Stimulated activated CD4-positive, alpha-beta T cell treated with anti-CD3 and anti-CD28 coated beads, Interleukin-15, amount 100 ng/mL, for 24 hours (primary cell): ENCODE measurements at regions not wholly inside any gene's neighbourhood (a gene's known extent, or its start where the extent isn't known, plus 50 kb on each side); places are given as distances from the start of the nearest gene placed in this dataset.
"Not testable (repeated sequence)": the region's sequence is repeated elsewhere in the genome, so short reads cannot be mapped to it uniquely, and the experiment has no call there.

ENCODE experiments used
- DNase-seq: peaks from one replicate; pipeline ENCODE4 v3.0.0-alpha.2; 2020

DNA sequence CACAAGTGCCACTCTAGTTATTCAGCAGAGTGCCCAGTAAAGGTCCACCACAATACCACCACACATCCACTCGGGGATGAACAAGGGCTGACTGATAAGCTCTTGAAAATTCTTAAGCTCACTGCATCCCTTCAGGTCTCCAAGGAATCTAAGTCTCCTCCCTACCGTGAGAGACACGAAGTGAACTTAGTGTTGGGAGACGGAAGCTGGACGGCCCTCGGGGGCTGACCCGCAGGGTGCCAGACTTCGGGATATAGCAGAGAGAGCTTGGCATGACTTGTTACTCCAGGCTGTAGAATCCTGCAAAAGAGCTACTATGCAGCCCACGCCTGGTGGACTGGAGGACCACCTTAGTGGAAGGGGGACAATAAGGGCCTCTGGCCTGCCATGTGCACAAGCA lies 75.1 kb downstream of the LYZL1 start:
- DNase-seq, result not testable (repeated sequence)

DNA sequence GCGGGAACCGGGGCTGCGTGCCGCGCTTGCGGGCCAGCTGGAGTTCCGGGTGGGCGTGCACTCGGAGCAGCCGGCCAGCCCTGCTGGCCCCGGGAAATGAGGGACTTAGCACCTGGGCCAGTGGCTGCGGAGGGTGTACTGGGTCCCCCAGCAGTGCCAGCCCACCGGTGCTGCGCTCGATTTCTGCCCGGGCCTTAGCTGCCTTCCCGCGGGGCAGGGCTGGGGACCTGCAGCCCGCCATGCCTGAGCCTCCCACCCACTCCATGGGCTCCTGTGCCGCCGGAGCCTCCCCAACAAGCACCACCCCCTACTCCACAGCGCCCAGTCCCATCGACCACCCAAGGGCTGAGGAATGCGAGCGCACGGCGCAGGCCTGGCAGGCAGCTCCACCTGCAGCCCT lies 77.3 kb downstream of the LYZL1 start:
- not testable (repeated sequence) for DNase-seq

DNA sequence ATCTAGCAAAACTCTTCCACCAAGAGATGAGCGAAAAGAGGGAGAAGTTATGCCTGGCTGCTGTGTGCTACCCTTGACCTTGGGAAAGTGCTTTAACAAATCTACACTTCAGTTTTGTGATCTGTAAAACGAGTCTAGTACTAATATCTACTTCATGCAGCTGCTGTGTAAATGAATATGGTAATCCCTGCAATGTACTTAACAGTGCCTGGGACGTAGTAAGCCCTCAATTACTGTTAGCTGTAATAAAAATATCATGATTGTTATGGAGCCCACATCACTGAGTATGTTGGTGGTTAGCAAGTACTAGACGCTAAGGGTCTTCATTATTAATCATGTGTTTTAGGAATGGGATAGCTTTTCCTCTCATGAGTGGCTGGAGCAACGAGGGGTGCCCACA lies 80.5 kb downstream of the LYZL1 start:
- DNase-seq, result no peak

DNA sequence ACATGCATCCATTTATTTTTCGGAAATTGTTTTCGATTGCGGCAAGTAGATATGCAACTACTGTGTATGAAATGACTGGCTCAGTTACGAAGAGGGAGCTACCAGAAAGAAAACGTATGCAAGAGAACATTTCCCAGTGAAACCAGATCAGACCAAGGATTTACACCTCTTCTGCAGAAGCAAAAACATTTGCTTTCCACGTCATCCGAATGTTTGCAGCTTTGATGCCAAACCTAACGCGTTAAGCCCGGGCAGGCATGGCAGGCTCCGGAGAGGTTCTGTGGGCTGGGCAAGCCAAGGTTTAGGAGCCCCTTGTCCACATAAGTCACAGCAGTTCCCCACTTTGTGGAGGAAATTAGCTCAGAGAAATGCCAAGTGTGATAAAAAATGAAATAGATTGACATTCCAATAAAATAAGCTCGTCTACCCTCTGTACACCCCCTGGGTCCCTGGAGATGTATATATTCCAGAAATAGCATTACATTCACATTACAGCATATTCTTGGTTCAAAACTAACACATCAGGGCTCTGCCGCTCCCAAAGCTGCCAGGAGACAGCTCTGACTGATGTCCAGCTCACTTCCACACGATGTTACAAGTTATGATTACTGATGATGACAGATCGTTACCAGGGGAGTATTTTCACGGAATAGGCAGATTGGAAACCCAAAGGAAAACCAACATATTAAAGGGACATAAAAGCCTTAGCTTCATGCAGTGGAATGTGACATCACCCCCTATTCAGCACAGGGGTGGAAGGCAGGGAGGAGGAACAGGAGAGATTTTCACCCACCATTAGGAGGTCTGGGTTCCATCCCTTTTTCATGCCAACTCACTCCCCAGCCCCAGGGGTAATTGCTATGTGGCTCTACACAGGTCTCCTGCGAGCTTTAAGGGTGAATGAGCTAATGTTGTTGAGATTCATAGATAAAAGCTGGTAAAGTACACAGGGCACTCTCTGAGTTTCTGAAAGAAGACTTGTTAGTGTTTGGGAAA lies 81.5 kb downstream of the LYZL1 start:
- no peak for DNase-seq

DNA sequence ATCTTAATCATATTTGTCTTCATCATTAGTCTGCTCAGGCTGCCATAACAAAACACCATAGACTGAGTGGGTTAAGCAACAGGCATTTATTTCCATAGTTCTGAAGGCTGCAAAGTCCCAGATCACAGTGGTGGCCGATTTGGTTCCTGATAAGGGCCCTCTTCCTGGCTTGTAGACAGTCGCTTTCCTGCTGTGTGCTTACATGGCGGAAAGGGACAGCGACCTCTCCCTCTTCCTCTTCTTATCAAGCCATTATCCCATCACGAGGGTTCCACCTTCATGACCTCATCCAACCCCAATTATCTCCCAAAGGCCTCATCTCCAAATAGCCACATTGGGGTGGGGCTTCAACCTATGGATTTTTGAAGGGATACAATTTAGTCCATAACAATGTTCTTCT lies 84.0 kb downstream of the LYZL1 start:
- DNase-seq, result no peak

DNA sequence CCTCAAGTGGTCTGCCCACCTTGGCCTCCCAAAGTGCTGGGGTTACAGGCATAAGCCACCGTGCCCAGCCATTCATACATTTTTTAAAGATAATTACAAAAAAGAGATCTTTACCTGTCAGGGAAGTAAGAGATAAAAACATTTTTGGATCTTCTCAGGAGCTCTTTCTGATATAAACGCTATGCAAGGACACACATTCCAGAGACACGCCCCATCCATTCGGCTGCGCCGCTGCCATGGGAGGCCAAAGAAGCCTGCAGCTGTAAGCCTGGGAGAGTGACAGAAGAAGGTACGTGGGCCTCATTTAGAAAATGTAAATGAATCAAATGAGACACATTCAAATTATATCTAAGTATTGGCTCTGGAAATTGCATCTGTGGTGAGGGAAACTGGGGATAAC lies 85.3 kb downstream of the LYZL1 start:
- DNase-seq, result no peak

DNA sequence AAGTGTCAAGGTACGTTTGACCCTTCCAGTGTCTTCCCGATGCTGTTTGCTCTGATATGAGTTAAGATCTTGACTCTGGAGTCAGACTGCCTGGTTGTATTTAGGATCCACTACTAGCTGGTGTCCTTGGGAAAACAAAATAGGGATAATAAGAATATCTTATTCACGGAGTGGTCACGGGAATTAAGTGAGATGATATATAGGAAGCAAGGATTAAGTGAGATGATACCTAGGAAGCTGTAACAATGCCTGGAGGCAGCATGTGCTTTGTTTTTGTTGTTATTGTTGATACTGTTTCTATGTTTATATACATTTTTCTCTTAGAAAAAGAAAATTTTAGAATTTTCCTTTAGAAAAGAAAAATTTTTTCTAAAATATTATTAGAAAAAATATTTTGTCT lies 87.0 kb downstream of the LYZL1 start:
- DNase-seq, result no peak

DNA sequence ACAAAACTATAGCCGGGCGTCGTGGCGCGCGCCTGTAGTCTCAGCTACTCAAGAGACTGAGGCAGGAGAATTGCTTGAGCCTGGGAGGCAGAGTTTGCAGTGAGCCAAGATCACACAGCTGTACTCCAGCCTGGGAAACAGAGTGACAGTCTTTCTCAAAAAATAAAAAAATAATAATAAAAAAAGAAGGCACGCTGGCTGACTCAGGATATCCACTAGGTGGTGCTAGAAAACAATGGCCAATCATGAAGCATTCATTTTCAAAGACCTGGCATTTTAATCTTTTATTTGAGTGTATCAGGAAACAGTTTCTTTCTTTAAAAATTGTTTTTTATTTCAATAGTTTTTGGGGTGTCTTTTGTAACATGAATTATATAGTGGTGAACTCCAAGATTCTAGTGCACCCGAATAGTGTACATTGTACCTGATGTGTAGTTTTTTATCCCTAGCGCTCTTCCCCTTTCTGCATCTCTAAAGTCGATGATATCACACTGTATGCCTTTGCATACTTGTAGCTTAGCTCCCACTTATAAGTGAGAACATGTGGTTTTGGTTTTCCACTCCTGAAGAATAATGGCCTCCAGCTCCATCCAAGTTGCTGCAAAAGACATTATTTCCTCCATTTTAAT lies 88.6 kb downstream of the LYZL1 start:
- DNase-seq, result no peak

DNA sequence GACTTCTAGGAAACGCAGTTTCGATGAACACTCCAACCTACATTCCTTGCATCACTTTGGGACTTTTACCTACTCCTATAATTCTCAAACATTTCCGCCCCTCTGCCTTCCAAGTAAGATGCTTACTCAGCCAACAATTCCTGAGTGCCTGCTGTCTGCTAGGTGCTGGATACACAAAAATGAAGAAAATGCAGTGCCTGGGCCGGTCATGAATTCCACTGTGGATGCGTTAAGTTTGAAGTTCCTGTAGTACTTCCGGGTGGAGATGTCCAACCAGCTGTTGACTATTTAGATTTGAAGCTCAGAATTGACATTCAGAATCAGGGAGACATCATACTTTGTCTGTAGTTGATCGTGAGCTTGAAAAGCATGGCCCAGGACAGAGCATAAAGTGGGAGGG lies 89.2 kb downstream of the LYZL1 start:
- no peak for DNase-seq

DNA sequence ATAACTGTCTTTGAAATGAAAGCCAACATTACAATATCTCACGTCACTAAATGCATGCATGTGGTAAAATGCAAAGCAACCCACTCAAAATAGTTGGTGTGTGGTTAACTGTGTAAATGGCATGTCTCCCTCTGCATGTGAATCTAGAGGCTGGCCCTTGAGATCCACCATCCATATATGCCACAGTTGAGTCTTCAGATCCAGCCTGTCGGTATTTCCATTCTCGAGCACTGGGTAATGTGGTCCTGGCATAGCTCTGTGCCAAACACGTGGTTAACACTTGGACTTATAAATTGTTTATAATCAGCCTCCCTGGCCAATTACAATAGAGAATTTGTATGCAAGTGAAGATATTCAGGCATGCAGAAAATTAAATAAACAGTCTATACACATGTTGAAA lies 90.3 kb downstream of the LYZL1 start:
- DNase-seq, result no peak

DNA sequence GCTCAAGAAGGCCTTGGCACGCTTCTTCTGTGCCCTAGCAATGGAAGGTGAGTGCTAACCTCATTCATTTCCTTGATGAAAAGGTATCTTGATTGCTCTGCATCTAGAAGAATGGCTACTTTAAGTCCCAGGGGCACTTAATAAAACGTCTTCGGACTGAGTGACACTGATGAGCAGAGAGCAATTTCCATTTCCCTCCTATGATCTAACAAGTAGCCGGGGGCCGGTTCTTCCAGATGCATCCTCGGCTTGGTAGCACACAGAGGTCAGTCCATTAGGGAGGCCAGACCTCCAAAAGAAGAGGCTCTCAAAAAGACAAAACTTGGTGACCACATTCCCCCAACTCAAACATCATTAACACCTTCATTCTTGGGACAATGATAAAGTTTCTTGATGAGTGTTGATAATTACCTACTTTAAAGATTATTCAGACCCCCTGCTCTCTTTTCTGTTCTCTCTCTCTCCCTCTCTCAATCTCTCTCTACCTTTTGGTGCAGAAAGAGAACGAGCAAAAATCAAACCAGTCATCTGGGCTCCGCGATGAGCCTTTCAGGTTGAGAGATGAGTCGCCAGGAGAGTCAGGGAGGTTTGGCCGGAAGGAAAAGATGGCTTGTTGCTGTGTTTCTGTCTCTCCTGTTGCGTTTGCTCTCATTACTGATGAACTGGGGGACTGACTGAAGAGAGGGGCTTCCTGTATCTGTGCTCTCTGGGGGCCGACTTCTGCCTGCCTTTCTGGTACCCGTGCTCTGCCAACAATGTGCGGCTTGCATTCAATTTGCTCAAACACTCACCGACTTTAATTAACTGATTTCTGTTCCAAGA lies 91.1 kb downstream of the LYZL1 start:
- DNase-seq, result not testable (repeated sequence)

DNA sequence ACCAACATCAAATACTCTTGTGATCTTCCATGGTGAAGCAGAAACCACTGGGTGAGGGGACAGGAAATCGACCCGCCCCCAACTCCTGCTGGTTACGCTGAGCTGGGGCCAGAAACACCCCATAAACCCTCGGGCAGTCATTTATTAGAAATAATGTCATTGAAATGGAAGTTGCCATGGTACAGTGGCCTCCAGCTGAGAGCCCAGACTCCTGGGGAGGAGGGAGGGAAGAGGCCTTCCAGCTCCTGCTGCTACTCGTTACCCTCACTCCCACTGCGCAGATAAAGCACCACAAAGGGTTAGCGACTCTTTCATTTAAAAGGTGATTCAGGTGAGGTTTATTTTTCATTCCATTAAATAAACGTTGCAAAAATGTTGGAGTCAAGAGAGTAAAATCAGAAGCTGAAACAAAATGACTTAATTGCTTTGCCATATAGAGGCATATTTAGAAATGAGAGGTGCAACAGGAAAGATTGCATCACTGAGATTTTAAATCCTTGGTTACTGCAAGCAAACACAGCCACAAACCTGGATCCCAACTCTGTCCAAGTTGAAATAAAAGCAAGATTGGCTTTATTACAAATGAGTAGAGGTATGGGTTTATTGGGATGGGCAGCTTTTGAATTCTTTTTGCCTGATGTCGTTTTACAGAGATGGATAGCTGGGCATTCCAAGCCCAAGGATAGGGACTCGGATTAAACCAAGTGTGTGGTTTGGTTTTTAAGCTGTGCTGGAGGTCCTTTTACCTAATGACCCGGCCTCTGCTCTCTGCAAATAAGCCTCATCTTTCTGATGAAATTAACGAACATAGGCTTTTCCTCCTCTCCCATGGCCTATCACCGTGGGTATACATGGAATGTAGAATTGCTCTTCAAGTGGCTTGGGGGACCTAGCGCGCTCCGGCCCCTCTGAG lies 92.0 kb downstream of the LYZL1 start:
- not testable (repeated sequence) for DNase-seq

DNA sequence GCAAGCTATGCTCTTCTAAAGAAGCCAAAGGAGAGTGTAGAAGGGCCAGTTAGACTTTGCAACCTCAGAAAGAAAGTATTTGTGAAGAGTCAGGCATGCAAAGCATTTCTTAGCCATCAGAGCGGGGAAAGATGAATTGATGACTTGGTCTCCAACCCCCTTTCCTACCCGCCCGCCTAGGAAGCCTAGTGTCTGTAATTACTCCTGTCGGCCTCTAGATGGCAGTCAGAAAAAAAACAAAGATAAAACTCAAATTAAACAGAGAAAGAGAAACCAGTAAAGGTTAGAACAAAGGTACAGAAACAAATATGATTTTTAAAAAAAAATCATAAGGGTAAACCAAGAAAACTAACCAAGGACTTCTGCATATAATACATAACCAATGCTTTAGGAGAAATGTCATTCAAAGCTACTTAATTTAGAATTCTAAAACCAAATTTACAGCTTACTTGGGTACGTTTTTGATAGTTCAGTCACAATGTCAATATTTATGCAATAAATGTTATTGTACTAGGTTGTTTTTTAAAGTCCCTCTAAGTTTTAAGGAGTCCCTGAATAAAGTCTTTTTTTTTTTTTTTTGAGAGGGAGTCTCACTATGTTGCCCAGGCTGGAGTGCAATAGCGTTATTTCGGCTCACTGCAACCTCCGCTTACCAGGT lies 97.6 kb downstream of the LYZL1 start:
- DNase-seq, result peak; percentile 16

DNA sequence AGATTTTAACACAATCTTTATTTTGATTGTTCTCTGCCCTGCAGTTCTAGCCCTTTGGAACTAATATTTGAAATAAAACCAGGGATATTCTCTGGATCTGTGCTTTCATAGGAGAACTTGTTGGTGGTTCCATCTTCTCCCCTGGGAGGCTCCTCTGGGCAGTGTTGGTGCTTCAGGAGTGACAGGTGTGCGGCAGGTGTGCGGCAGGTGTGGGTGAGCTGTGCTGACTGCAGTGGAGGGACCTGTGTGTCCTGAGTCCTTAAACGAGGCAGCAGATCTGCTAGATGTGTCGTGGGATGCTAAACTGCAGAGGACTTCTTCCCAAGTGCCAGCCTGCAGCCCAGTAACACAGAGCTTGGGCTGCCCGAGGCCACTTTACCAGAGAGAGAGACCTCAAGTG lies 98.4 kb downstream of the LYZL1 start:
- no peak for DNase-seq

DNA sequence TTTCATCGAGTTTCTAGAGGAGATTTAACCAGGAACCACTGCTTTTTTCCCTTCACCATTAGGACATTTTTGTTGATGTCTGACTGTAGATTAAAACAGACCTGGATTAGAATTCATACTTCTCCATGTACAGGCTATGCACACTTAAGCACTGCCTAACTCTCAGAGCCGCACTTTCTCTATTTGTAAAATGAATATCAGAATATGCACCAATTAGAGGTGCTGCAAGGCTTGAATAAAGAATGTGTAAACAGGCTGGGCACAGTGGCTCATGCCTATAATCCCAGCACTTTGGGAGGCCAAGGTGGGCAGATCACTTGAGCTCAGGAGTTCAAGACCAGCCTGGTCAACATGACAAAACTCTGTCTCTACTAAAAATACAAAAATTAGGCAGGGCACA lies 99.2 kb downstream of the LYZL1 start:
- DNase-seq, result not testable (repeated sequence)

DNA sequence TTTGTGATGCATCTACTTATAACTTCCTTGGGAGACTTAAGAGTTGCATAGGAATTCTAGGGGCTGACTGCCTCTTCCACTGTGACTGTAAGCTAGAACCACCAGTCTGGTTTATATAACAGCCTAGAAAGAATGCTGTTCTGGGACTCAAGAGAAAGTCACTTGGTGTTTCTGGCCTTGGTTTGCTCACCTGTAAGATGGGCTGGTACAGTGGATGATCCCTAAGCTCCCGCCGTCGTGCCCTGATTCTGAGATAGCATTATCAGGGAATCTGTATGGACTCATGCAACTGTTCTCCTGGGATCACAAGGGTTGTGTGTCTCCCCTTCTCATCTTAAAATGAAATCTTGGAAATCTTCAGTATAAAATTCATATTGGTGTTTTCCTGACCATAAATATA lies 100.6 kb downstream of the LYZL1 start:
- DNase-seq, result no peak

DNA sequence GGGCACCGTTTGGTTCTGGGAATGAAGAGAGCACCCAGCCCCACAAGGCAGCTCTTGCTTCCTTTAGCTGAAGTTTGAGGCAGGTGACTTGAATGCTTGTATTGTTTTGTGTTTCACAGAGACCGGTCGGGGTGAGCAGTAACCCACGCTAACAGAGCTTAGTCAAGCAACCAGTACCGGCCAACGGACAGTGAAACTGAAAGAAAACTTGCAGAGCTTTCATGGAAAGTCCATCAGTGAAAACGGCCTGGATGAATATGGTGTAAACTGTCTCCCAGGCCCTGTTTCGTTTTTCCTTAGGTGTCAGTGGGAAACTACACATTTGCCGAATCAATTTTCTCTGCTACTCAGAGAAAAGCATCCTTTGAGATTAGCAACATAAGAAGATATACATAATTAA lies 101.1 kb downstream of the LYZL1 start:
- no peak for DNase-seq

DNA sequence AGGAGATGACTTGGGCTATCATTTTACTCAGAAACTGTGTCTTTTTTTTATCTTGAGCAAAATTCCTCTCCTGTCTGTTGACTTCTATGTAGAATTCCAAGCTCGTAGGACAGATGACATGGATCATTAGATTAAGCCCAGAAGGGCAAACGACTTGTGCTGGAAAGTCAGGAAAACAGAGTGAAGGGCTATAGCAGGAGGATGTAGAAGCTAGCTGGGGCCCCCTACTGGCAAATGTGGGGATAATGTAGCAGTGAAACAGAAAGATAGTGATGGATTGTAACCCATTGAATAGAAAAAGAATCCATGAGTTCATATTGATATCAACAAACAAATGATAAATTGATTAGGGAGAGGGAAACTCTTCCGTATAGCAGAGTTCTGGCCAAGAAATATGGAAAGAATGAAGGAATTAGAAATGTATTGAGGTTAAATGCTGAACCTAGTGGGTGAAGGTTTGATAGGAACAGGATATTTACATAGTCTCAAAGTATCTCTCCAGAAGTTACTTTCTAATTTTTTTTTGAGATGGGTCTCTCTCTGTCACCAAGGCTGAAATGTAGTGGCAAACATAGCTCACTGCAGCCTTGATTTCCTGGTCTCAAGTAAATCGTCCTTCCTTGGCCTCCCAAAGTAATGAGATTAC lies 103.6 kb downstream of the LYZL1 start:
- peak; percentile 56 for DNase-seq

DNA sequence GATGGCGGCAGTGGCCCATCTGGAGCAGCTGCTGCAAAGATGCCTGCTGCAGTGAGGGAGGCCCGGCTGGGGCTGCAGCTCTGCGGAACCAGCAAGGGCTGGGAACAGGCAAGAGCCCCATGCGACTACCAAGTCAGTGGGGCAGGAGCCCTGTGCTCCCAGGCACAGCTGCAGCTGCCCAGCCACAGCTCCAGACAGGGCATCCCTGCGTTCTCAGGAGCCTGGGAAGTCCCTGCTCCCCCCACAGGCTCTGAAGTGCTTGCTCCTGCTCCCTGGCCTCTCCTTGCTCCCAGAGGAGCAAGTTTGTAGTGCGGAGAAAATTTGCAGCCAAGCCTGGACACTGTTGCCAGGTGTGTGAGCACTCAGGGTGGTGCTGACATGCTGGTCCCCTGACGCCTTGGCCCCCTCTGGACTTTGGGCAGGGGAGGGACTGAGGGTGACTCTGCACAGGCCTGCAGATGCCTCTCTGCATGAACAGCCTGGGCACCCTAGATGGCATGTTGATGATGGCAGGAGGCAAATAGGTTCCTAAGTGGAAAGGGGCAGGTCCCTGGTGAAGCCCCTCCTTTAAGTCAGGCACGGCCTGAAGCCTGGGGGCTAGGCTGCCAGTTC lies 105.6 kb downstream of the LYZL1 start:
- DNase-seq, result no peak

DNA sequence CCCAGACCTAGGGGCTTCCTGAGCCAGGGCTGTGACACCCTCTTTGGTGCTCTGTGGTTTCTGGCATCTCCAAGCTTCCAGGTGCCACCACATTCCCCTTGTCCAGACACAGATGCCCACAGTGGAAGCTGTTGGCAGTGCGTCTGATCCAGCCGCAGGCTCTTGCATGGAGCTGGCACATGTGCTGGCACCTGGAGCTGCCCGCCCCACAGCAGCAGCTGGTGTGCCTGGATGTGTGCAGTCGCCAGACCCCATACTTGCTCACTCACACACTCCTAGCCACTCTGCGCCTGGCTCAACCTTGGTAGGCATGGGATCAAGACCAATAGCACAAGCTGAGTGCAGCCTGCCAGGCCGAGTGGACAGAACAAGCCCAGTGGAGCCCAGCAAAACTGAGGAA lies 106.5 kb downstream of the LYZL1 start:
- DNase-seq, result no peak

DNA sequence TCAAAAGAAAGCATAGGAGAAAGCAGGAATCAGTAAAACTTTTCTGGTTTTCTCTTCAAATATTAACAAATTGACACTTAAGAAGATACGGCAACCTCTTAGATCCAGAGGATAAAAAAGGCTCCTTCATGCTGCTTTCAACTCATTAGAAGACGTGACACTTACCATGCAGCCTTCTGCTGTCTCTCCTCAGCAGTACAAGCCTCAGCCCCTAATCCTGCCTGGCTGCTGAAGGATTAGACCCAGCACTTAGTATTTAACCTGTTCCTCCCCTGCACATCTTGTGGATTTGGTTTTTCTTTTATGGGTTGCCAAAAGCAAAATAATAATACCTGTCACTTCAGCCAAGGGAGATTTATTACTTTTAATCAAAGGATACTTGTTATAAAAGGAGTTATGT lies 108.4 kb downstream of the LYZL1 start:
- no peak for DNase-seq
